DND-41 (cell line): ENCODE measurements at regions not wholly inside any gene's neighbourhood (a gene's known extent, or its start where the extent isn't known, plus 50 kb on each side); places are given as distances from the start of the nearest gene placed in this dataset.

Experiments used
- ATAC-seq: fragments of 200-7000 bp; cut with Tn5 transposase; 3 replicates; pipeline ENCODE4 v1.9.1; 2021; ENCODE audit warnings: low read depth; ENCODE audit not compliant: insufficient read depth
- DNase-seq: peaks from one replicate; pipeline ENCODE4 v3.0.0-alpha.2; 2020
- H2AFZ ChIP-seq: 2 replicates; pipeline ENCODE4 v1.6.0; 2012; ENCODE audit warnings: low read depth, low read length
- H3K27ac ChIP-seq: 2 replicates; pipeline ENCODE4 v1.5.1; 2012; ENCODE audit warnings: low read length, inconsistent platforms
- H3K27me3 ChIP-seq: fragments of 200-600 bp; sonication (generic); 2 replicates; pipeline ENCODE4 v1.6.0; 2012; ENCODE audit warnings: low read length, mild to moderate bottlenecking, inconsistent platforms; ENCODE audit not compliant: insufficient read depth, poor library complexity
- H3K36me3 ChIP-seq: 2 replicates; pipeline ENCODE4 v1.5.1; 2012; ENCODE audit warnings: low read length, inconsistent platforms; ENCODE audit not compliant: insufficient read depth
- H3K4me1 ChIP-seq: 2 replicates; pipeline ENCODE4 v1.5.1; 2012; ENCODE audit warnings: mild to moderate bottlenecking, low read length; ENCODE audit not compliant: insufficient read depth
- H3K4me2 ChIP-seq: 2 replicates; pipeline ENCODE4 v1.6.0; 2012; ENCODE audit warnings: mild to moderate bottlenecking, moderate library complexity, low read length, inconsistent platforms; ENCODE audit not compliant: insufficient read depth
- H3K4me3 ChIP-seq, 2 experiments: fragments of 200-600 bp in 1 of 2; shearing (Covaris generic) in 1 of 2; 2 replicates each; pipeline ENCODE4 v1.5.1; 2012 to 2016; ENCODE audit warnings: inconsistent platforms in 2 of 2, low read length in 2 of 2, mild to moderate bottlenecking in 2 of 2, low read depth in 1 of 2, moderate library complexity in 1 of 2
- H3K79me2 ChIP-seq: 2 replicates; pipeline ENCODE4 v1.6.0; 2012; ENCODE audit warnings: low read length, inconsistent platforms; ENCODE audit not compliant: insufficient read depth
- H3K9ac ChIP-seq: 2 replicates; pipeline ENCODE4 v1.6.0; 2012; ENCODE audit warnings: low read depth, mild to moderate bottlenecking, inconsistent platforms, low read length, moderate library complexity
- H3K9me3 ChIP-seq: 2 replicates; pipeline ENCODE4 v1.5.1; 2012; ENCODE audit warnings: low read length, moderate library complexity, mild to moderate bottlenecking, inconsistent platforms; ENCODE audit not compliant: insufficient read depth, severe bottlenecking
- H4K20me1 ChIP-seq: 2 replicates; pipeline ENCODE4 v1.6.0; 2012; ENCODE audit warnings: low read length; ENCODE audit not compliant: insufficient read depth
- EZH2 ChIP-seq: IDR thresholded peaks from 3 replicates; pipeline ENCODE4 v1.6.1; 2012; ENCODE audit warnings: borderline replicate concordance, low read depth, mild to moderate bottlenecking, moderate library complexity, low read length, inconsistent platforms; ENCODE audit not compliant: severe bottlenecking
- TF ChIP-seq, protein P1 (sequence below): IDR thresholded peaks from 2 replicates; pipeline ENCODE4 v1.5.1; 2012; ENCODE audit warnings: borderline replicate concordance, low read length, moderate library complexity, mild to moderate bottlenecking; ENCODE audit not compliant: poor library complexity, severe bottlenecking; ENCODE audit errors: extremely low read depth

DNA sequence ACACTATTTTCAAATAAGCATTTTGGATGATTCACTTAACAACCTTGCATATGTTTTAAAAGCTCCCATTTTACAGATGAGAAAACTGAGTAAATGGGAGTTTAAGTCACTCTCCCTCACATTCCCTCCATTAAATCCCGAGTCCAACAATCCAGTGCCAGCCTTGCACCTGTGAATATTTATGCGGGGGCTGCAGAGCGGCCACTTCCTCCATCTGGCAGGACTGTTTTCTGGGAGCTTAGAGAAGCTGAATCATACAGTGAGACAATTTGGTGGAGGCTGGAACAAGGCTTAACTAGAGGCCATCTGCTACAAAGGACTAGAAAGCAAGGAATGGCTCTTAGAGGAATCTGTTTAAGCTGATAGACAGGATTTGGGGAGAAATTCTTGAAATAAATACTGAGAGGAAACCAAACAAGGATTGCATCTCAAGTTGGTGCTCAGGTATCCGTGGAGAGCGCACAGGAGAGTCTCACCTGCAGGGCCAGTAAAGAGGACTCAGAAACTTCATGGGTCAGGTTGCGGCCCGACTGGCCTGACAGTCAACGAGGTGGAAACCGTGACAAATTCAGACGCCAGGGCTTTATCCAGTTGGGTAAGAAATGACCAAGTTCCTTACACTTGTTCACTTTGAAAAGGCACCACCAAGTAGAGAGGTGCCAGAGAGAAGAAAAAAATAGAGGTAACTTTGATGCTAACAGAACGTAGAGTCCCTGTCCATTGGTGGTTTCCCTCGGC lies 478.5 kb downstream of the QKI start:
- H2AFZ ChIP-seq, result no peak overlapping the region
- no peaks in the 10 kb centered on the region for H4K20me1 ChIP-seq
- no peak overlapping the region for H3K27ac ChIP-seq

DNA sequence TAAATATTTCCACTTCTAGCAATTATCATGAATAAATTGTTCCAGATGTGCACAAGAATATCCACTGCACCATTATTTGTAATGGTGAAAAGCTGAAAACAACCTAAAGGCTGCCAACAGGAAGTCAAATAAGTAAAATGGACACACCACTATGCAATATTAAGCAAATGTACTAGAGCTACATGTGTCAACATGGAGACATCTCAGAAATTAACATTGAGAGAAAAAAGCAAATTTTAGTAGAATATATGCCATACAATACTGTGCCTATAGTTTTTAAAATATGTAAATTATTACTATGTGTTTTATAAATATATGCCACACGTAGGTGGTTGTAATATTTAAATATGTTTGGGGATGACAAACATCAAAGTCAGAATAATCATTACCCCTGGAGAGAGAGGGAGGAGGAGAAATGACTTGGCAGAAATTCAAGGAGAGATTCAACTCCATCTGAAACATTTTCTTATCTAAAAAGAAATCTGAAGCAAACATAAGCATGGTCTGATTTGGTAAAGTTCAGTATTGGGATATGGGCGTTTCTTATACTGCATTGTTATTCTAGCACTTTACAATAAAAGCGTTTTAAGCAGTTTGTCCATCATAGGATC lies 475.5 kb downstream of the QKI start:
- H3K36me3 ChIP-seq, result no peaks in the 10 kb centered on the region
- no peak overlapping the region for H3K27ac ChIP-seq
- no peaks in the 10 kb centered on the region for H4K20me1 ChIP-seq
- no peak overlapping the region for H3K4me2 ChIP-seq
- no peak for DNase-seq
- no peaks in the 10 kb centered on the region for H3K4me1 ChIP-seq
- no peaks in the 10 kb centered on the region for H3K79me2 ChIP-seq
- H2AFZ ChIP-seq, result no peak overlapping the region
- H3K27me3 ChIP-seq, result no peaks in the 10 kb centered on the region
- no peak overlapping the region for H3K9ac ChIP-seq
- TF ChIP-seq EZH2, result no peak
- TF ChIP-seq, protein P1, sequence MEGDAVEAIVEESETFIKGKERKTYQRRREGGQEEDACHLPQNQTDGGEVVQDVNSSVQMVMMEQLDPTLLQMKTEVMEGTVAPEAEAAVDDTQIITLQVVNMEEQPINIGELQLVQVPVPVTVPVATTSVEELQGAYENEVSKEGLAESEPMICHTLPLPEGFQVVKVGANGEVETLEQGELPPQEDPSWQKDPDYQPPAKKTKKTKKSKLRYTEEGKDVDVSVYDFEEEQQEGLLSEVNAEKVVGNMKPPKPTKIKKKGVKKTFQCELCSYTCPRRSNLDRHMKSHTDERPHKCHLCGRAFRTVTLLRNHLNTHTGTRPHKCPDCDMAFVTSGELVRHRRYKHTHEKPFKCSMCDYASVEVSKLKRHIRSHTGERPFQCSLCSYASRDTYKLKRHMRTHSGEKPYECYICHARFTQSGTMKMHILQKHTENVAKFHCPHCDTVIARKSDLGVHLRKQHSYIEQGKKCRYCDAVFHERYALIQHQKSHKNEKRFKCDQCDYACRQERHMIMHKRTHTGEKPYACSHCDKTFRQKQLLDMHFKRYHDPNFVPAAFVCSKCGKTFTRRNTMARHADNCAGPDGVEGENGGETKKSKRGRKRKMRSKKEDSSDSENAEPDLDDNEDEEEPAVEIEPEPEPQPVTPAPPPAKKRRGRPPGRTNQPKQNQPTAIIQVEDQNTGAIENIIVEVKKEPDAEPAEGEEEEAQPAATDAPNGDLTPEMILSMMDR, result no peak
- no peaks in the 10 kb centered on the region for H3K9me3 ChIP-seq
- ATAC-seq, result no peak
- H3K4me3 ChIP-seq, result no peak overlapping the region

More for the DNA sequence above, 478.5 kb downstream of the QKI start:
- H3K9ac ChIP-seq, result no peak overlapping the region
- H3K36me3 ChIP-seq, result no peaks in the 10 kb centered on the region
- DNase-seq, result no peak
- no peaks in the 10 kb centered on the region for H3K9me3 ChIP-seq
- H3K79me2 ChIP-seq, result no peaks in the 10 kb centered on the region
- ATAC-seq, result no peak
- TF ChIP-seq, protein P1, result no peak
- no peak for TF ChIP-seq EZH2
- no peaks in the 10 kb centered on the region for H3K27me3 ChIP-seq
- H3K4me2 ChIP-seq, result no peak overlapping the region
- H3K4me1 ChIP-seq, result no peaks in the 10 kb centered on the region
- no peak overlapping the region for H3K4me3 ChIP-seq

DNA sequence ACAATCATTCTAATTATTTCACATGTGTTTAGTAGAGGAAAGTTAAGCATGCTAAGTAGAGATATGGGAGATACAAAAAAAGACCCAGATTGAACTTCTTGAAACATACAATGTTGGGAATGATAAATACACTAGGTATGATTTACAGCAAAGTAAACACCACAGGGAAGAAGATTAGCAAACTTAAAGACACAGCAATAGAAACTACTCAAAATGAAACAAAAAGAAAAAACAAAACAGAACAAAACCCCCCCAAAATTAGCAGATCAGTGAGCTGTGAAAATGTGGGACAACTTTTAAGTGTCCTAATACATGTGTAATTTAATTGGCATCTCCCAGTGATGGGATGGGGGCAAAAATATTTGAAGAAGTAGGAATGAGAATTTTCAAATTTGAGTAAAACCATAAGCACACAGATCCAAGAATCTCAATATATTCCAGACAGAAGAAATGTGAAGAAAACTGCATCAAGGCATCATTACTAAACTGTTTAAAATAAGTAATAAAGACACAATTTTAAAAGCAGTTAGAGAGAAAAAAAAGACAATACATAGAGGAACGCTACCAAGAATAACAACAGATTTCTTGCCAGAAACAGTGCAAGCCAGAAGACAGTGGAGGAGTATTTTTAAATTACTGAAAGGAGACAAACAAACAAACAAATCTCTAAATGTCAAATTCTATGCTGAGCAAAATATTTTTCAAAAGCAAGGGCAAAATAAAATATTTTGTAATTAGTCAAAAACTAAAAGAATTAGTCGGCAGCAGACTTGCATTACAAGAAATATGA lies 473.7 kb downstream of the QKI start:
- Histone ChIP-seq H3K27ac (no peak overlapping the region), H2AFZ (no peak overlapping the region), H3K9ac (no peak overlapping the region), H3K4me3 (no peak overlapping the region), H3K4me1 (no peaks in the 10 kb centered on the region), H4K20me1 (no peaks in the 10 kb centered on the region), H3K27me3 (no peaks in the 10 kb centered on the region), H3K9me3 (no peaks in the 10 kb centered on the region), H3K4me2 (no peak overlapping the region), H3K36me3 (no peaks in the 10 kb centered on the region), H3K79me2 (no peaks in the 10 kb centered on the region)
- no peak for DNase-seq
- no peak for TF ChIP-seq EZH2
- TF ChIP-seq, protein P1, result no peak
- no peak for ATAC-seq
